Subcutaneous abdominal adipose tissue (tissue), 5 donors: ENCODE measurements at regions not wholly inside any gene's neighbourhood (a gene's known extent, or its start where the extent isn't known, plus 50 kb on each side); places are given as distances from the start of the nearest gene placed in this dataset.

Source experiments
- H3K27ac ChIP-seq: one replicate; pipeline ENCODE4 v1.7.0; 2013; ENCODE audit warnings: low read depth, mild to moderate bottlenecking, inconsistent platforms, low read length, moderate library complexity
- H3K27me3 ChIP-seq, 5 donors: one replicate each; pipeline ENCODE4 v1.7.0; 2013; ENCODE audit warnings: low read length in 5 of 5, inconsistent platforms in 1 of 5; ENCODE audit not compliant: control insufficient read depth in 5 of 5, insufficient read depth in 4 of 5
- H3K36me3 ChIP-seq, 5 donors: one replicate each; pipeline ENCODE4 v1.7.0; 2013; ENCODE audit warnings: low read length in 5 of 5; ENCODE audit not compliant: control insufficient read depth in 5 of 5, insufficient read depth in 5 of 5
- H3K4me1 ChIP-seq, 5 donors: one replicate each; pipeline ENCODE4 v1.7.0; 2013; ENCODE audit warnings: low read length in 5 of 5, mild to moderate bottlenecking in 3 of 5, moderate library complexity in 1 of 5; ENCODE audit not compliant: control insufficient read depth in 5 of 5, insufficient read depth in 5 of 5
- H3K4me3 ChIP-seq, 5 donors: one replicate each; pipeline ENCODE4 v1.7.0; 2013; ENCODE audit warnings: low read length in 5 of 5, low read depth in 1 of 5
- H3K9ac ChIP-seq, 5 donors: one replicate each; pipeline ENCODE4 v1.7.0; 2013; ENCODE audit warnings: low read length in 5 of 5, mild to moderate bottlenecking in 4 of 5, moderate library complexity in 3 of 5
- H3K9me3 ChIP-seq, 5 donors: one replicate each; pipeline ENCODE4 v1.7.0; 2013; ENCODE audit warnings: low read length in 5 of 5; ENCODE audit not compliant: control insufficient read depth in 5 of 5
- donor health status: healthy.
- donor health status: healthy.
- donor health status: healthy.
- donor health status: healthy.
- donor health status: healthy.

DNA sequence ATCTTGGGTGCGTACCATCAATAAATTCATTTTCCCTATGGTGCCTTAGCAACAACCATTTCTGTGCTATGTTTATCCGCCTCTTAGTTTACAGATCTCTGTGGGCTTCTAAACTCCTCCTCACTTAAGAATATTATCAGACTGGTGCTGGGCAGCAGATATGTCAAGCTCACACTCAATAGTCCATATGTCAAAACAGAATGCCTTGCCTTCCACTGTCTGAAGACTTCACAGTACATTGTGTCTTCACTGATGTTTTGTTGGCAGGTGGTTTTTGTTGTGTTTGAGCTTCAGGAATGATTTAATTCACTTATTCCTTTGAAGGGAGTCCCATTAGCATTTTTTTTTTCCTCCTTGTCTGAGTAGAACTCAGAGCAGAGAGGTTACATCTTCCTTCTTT, 419.6 kb downstream of the DNAJB9 start:
- Histone ChIP-seq H3K4me1 (no peaks in the 10 kb centered on the region), H3K4me3 (no peak overlapping the region), H3K9me3 (no peaks in the 10 kb centered on the region), H3K9ac (no peak overlapping the region), H3K27ac (no peak overlapping the region), H3K27me3 (no peaks in the 10 kb centered on the region), H3K36me3 (no peaks in the 10 kb centered on the region)

- no peak overlapping the region for H3K27ac ChIP-seq
- H3K9me3 ChIP-seq: no peaks in the 10 kb centered on the region
- no peak overlapping the region for H3K9ac ChIP-seq
- no peak overlapping the region for H3K4me3 ChIP-seq
- no peaks in the 10 kb centered on the region for H3K27me3 ChIP-seq
- H3K36me3 ChIP-seq: no peaks in the 10 kb centered on the region
- H3K4me1 ChIP-seq: no peaks in the 10 kb centered on the region
Observed at GRCh38 chr7:108997480-108997879, 427.8 kb downstream of the DNAJB9 start.

- H3K4me1 ChIP-seq: no peaks in the 10 kb centered on the region
- no peak overlapping the region for H3K27ac ChIP-seq
- no peaks in the 10 kb centered on the region for H3K9me3 ChIP-seq
- no peak overlapping the region for H3K9ac ChIP-seq
- H3K27me3 ChIP-seq: no peaks in the 10 kb centered on the region
- H3K36me3 ChIP-seq: no peaks in the 10 kb centered on the region
- no peak overlapping the region for H3K4me3 ChIP-seq
Observed at GRCh38 chr7:109003742-109004141, 434.1 kb downstream of the DNAJB9 start.

- no peaks in the 10 kb centered on the region for H3K4me1 ChIP-seq
- no peak overlapping the region for H3K9ac ChIP-seq
- no peaks in the 10 kb centered on the region for H3K9me3 ChIP-seq
- H3K27me3 ChIP-seq: no peaks in the 10 kb centered on the region
- H3K4me3 ChIP-seq: no peak overlapping the region
- H3K36me3 ChIP-seq: no peaks in the 10 kb centered on the region
- no peak overlapping the region for H3K27ac ChIP-seq
Observed at GRCh38 chr7:109009636-109010035, 440.0 kb downstream of the DNAJB9 start.

DNA sequence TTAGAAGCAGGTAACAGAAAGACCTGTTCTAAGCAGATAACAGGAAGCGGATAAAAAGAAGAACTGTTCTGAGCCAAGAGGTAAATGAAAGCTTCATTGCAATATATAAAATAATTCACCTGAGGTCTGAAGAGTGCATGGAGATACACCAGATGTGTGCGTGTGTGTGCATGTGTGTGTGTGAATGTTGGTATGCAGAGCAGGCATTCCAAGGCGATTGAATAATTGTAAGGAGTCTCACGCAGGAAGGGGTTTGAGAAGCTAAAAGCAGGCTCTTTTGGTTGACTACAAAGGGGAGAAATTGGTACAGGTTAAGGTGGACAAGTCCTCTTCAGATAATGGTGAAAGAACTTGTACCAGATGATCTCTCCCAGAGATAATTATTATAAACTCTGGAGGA, 450.6 kb downstream of the DNAJB9 start:
- H3K9ac ChIP-seq: no peak overlapping the region
- no peaks in the 10 kb centered on the region for H3K27me3 ChIP-seq
- peaks cover 0 to 2% (median 0%) of the 10 kb centered on the region in 5 donors for H3K9me3 ChIP-seq

DNA sequence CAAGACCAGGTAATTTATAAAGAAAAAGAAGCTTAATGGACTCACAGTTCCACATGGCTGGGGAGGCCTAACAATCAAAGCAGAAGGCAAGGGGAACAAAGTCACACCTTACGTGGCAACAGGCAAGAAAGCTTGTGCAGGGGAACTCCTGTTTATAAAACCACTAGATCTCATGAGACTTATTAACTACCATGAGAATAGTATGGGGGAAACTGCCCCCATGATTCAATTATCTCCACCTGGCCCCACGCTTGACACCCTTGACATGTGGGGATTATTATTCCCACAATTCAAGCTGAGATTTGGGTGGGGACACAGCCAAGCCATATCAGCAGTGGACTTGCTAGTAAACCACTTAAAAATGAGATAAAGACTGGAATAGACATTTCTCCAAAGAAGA, 451.7 kb downstream of the DNAJB9 start:
- H3K4me1 ChIP-seq: no peaks in the 10 kb centered on the region
- no peak overlapping the region for H3K9ac ChIP-seq
- no peak overlapping the region for H3K27ac ChIP-seq
- no peaks in the 10 kb centered on the region for H3K9me3 ChIP-seq
- no peak overlapping the region for H3K4me3 ChIP-seq
- no peaks in the 10 kb centered on the region for H3K36me3 ChIP-seq
- no peaks in the 10 kb centered on the region for H3K27me3 ChIP-seq

More for the DNA sequence above, 450.6 kb downstream of the DNAJB9 start:
- H3K4me1 ChIP-seq: no peaks in the 10 kb centered on the region
- H3K27ac ChIP-seq: no peak overlapping the region
- no peaks in the 10 kb centered on the region for H3K36me3 ChIP-seq
- H3K4me3 ChIP-seq: no peak overlapping the region

GRCh38 chr7:109029866-109030265, 460.2 kb downstream of the DNAJB9 start:
- no peaks in the 10 kb centered on the region for H3K27me3 ChIP-seq
- peaks cover 0 to 4% (median 0%) of the 10 kb centered on the region in 5 donors for H3K9me3 ChIP-seq
- H3K27ac ChIP-seq: no peak overlapping the region
- no peaks in the 10 kb centered on the region for H3K4me1 ChIP-seq
- H3K36me3 ChIP-seq: no peaks in the 10 kb centered on the region
- H3K4me3 ChIP-seq: no peak overlapping the region
- H3K9ac ChIP-seq: no peak overlapping the region

DNA sequence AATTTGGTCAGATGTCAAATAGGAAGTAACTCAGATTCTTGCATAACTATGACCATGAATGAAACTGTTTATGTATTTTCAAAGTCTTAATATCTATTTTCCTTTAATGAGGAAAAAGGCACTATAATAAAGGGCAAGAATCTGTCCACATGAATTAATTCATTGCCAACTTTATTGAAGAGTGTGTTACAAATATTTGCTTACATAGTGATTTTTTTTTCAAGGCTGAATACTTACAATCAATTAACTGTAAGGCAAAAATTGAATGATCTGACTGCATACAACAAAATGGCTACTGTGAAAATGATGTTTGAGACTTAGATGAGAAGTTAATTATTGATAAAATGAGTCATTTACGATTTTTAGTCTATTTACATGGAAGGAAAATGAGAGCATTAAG, 475.0 kb downstream of the DNAJB9 start:
- H3K9ac ChIP-seq: no peak overlapping the region
- H3K27me3 ChIP-seq: no peaks in the 10 kb centered on the region
- H3K27ac ChIP-seq: no peak overlapping the region
- no peak overlapping the region for H3K4me3 ChIP-seq
- peaks cover 0 to 3% (median 0%) of the 10 kb centered on the region in 5 donors for H3K9me3 ChIP-seq
- no peaks in the 10 kb centered on the region for H3K4me1 ChIP-seq
- no peaks in the 10 kb centered on the region for H3K36me3 ChIP-seq

DNA sequence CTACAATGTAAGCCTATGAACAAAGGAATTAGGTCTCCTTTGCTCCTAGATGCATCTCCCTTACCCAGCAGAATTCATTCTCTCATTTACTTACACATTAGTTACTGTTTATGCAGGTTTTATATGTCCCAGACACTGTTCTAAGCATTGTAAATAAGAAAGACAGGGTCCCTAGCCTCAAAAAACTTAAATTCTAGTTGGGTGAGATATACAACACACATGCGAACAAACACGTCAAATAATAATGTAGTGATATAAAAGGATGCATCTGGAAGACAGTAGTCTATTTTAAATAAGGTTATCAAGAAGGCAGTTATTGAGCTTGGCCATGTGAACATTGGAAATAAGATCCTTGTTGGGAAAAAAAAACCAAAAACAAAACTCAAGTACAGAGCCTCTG, 479.7 kb downstream of the DNAJB9 start:
- no peak overlapping the region for H3K4me3 ChIP-seq
- H3K9me3 ChIP-seq: no peaks in the 10 kb centered on the region
- H3K27me3 ChIP-seq: no peaks in the 10 kb centered on the region
- H3K4me1 ChIP-seq: no peaks in the 10 kb centered on the region
- no peak overlapping the region for H3K9ac ChIP-seq
- no peak overlapping the region for H3K27ac ChIP-seq
- H3K36me3 ChIP-seq: no peaks in the 10 kb centered on the region

- Histone ChIP-seq H3K9me3 (no peaks in the 10 kb centered on the region), H3K9ac (no peak overlapping the region), H3K27ac (no peak overlapping the region), H3K4me3 (no peak overlapping the region), H3K4me1 (no peaks in the 10 kb centered on the region), H3K27me3 (no peaks in the 10 kb centered on the region), H3K36me3 (no peaks in the 10 kb centered on the region)
Observed at GRCh38 chr7:109059089-109059488, 489.4 kb downstream of the DNAJB9 start.

DNA sequence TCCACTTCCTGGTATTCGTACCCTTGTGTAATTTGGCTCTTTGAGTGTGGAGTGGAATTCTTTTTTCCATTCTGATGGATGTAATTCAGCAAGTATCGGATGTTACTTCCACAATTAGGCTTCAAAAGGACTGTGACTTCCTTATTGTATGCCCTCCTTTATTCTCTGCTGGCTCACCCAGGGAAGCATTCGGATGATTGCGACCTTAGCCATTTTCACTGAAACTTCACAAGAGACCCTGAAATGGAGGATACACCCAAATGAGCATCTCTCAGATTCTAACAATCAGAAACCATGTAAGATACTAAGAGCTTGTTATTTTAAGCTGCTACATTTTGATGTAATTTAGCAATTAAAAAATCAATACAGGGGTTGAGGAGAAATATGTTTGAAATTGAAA, 493.1 kb downstream of the DNAJB9 start:
- no peak overlapping the region for H3K27ac ChIP-seq
- H3K27me3 ChIP-seq: no peaks in the 10 kb centered on the region
- H3K4me3 ChIP-seq: no peak overlapping the region
- H3K4me1 ChIP-seq: no peaks in the 10 kb centered on the region
- H3K9ac ChIP-seq: no peak overlapping the region
- H3K9me3 ChIP-seq: no peaks in the 10 kb centered on the region
- no peaks in the 10 kb centered on the region for H3K36me3 ChIP-seq
